ENCODE measurements at regions not wholly inside any gene's neighbourhood (a gene's known extent, or its start where the extent isn't known, plus 50 kb on each side); places are given as distances from the start of the nearest gene placed in this dataset.

DNA sequence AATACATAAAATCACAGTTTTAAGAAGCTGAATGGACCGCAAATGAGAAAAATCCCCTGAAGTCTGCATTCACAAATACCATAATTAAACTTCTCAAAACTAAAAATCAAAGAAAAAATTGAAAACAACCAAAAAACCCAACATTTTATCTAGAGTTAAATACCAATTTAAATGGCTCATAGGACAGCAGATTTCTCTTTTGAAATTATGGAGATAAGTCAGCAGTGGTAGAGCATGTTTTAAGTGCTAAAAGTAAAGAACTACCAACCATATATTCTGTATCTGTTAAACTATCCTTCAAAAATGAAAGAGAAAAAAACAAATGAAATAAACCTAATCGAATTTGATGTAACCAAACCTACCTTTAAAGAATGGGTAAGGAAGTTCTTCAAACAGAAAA lies 862.8 kb downstream of the TAF11L14 start:
- H2BK12ac ChIP-seq (ENCODE audit: low read depth, low read length), result no peak overlapping the region
- no peak overlapping the region for H4K5ac ChIP-seq (ENCODE audit: insufficient read length, low read depth, low read length)
- POLR2A ChIA-PET (ENCODE audit: partially characterized antibody), result no interaction called here

More for the DNA sequence above, 862.8 kb downstream of the TAF11L14 start:
- Histone ChIP-seq H3K4me3 (ENCODE audit: extremely low read depth in 1 of 4, insufficient read depth in 2 of 4, low read depth in 3 of 4, low read length in 4 of 4) (no peak overlapping the region), H2BK15ac (ENCODE audit: low read length) (no peak overlapping the region), H3K56ac (replicated peaks; ENCODE audit: insufficient read length, low read depth, low read length) (no peak overlapping the region), H4K20me1 (replicated peaks in 1 of 2; ENCODE audit: control insufficient read depth in 1 of 2, insufficient read depth in 2 of 2, low read length in 2 of 2) (no peaks in the 10 kb centered on the region), H3K14ac (ENCODE audit: insufficient read length) (no peak overlapping the region), H2AFZ (ENCODE audit: low read length) (no peak overlapping the region), H3K9me3 (ENCODE audit: insufficient read depth in 2 of 2, low read depth in 1 of 2, low read length in 1 of 2) (peaks cover 8 to 9% of the 10 kb centered on the region in 2 experiments; a peak in 1 of 4 replicates), H3K36me3 (ENCODE audit: control insufficient read depth in 2 of 4, insufficient read depth in 4 of 4, low read length in 3 of 4) (no peaks in the 10 kb centered on the region; a peak in 3 of 8 replicates), H2BK120ac (replicated peaks; ENCODE audit: low read depth, low read length) (no peak overlapping the region), H3K27me3 (replicated peaks in 1 of 4; ENCODE audit: control insufficient read depth in 3 of 4, extremely low read depth in 1 of 4, insufficient read depth in 3 of 4, low read length in 3 of 4) (no peaks in the 10 kb centered on the region), H3K4ac (replicated peaks; ENCODE audit: insufficient read length, low read depth, low read length) (no peak overlapping the region), H4K8ac (ENCODE audit: extremely low read depth, insufficient read depth, low read length) (no peak overlapping the region), H3K23ac (ENCODE audit: insufficient read length) (no peak overlapping the region), H3K18ac (ENCODE audit: extremely low read depth, low read length) (no peak overlapping the region), H3K4me2 (ENCODE audit: insufficient read depth in 1 of 2, low read depth in 2 of 2, low read length in 2 of 2) (no peak overlapping the region), H3K23me2 (ENCODE audit: low read depth, low read length) (no peaks in the 10 kb centered on the region), H3K79me2 (ENCODE audit: control insufficient read depth in 1 of 2, insufficient read depth in 2 of 2, low read length in 2 of 2) (no peaks in the 10 kb centered on the region), H3K4me1 (replicated peaks in 1 of 4; ENCODE audit: control insufficient read depth in 3 of 4, insufficient read depth in 4 of 4, low read length in 3 of 4) (no peaks in the 10 kb centered on the region), H2AK5ac (ENCODE audit: low read depth, low read length) (no peak overlapping the region), H2BK5ac (ENCODE audit: low read depth, low read length) (no peak overlapping the region), H2BK20ac (ENCODE audit: low read length) (no peak overlapping the region), H3K79me1 (ENCODE audit: low read depth, low read length) (no peaks in the 10 kb centered on the region), H3K9ac (replicated peaks in 1 of 4; ENCODE audit: extremely low read depth in 1 of 4, low read depth in 3 of 4, low read length in 3 of 4) (no peak overlapping the region), H4K91ac (replicated peaks; ENCODE audit: insufficient read length, low read length) (no peak overlapping the region), H3K27ac (ENCODE audit: low read depth, low read length) (no peak overlapping the region)
- no peak for TF ChIP-seq E2F6 (IDR thresholded peaks at IDR 0.05)
- TF ChIP-seq TAF7 (optimal IDR thresholded peaks at IDR 0.05; ENCODE audit: borderline replicate concordance, low read depth, low read length), result no peak
- no peak for TF ChIP-seq CEBPB (IDR thresholded peaks at IDR 0.05; ENCODE audit: low read depth, low read length)
- no peak for TF ChIP-seq YY1 (IDR thresholded peaks at IDR 0.05; ENCODE audit: low read depth, low read length)
- no peak for TF ChIP-seq ZNF274 (IDR thresholded peaks at IDR 0.05; ENCODE audit: borderline replicate concordance, extremely low read depth, low read length)
- no peak for TF ChIP-seq TBP (IDR thresholded peaks at IDR 0.05; ENCODE audit: low read depth, low read length)
- no peak for DNase-seq (ENCODE audit: low read depth in 1 of 2, low spot score in 2 of 2)
- CTCF ChIA-PET (ENCODE audit: partially characterized antibody), result interaction anchor here (0.8 kb wide), 1 partner anchor 1198 kb away, joined by 3 read pairs; no protein-coding TSS in a partner anchor
- FAIRE-seq, result no peak
- 85% methylated on average over 2 of the region's 2 CpGs; no CpG with 5 or more reads in 1 of the 2 experiments for WGBS, 2 experiments (ENCODE audit: extremely low coverage in 1 of 2, insufficient coverage in 1 of 2, insufficient read length in 1 of 2, insufficient replicate concordance in 2 of 2, low coverage in 1 of 2, low lambda C conversion rate in 2 of 2, missing lambda C conversion rate in 1 of 2)

All from H1 (cell line).